Skeletal muscle satellite cell (primary cell): ENCODE measurements at regions not wholly inside any gene's neighbourhood (a gene's known extent, or its start where the extent isn't known, plus 50 kb on each side); places are given as distances from the start of the nearest gene placed in this dataset.
"Not testable (repeated sequence)": the region's sequence is repeated elsewhere in the genome, so short reads cannot be mapped to it uniquely, and the experiment has no call there.

Source experiments
- H3K27me3 ChIP-seq: 2 replicates; pipeline ENCODE4 v1.7.0; 2013; ENCODE audit warnings: low read length; ENCODE audit not compliant: control insufficient read depth, insufficient read depth
- H3K36me3 ChIP-seq: 2 replicates; pipeline ENCODE4 v1.7.0; 2013; ENCODE audit warnings: mild to moderate bottlenecking, control low read depth, low read length; ENCODE audit not compliant: insufficient read depth
- H3K4me1 ChIP-seq: 2 replicates; pipeline ENCODE4 v1.7.0; 2013; ENCODE audit warnings: low read length; ENCODE audit not compliant: control insufficient read depth, insufficient read depth
- H3K4me2 ChIP-seq: 2 replicates; pipeline ENCODE4 v1.7.0; 2013; ENCODE audit warnings: mild to moderate bottlenecking, low read length
- H3K4me3 ChIP-seq: 2 replicates; pipeline ENCODE4 v1.7.0; 2013; ENCODE audit warnings: low read length
- H3K9ac ChIP-seq: 2 replicates; pipeline ENCODE4 v1.7.0; 2013; ENCODE audit warnings: mild to moderate bottlenecking, low read depth, low read length, moderate library complexity
- H3K9me3 ChIP-seq: replicated peaks from 2 replicates; pipeline ENCODE4 v1.7.0; 2013; ENCODE audit warnings: mild to moderate bottlenecking, control low read depth, low read length

- H3K4me1 ChIP-seq: no peaks in the 10 kb centered on the region
- H3K4me2 ChIP-seq: no peak overlapping the region
- no peak overlapping the region for H3K9ac ChIP-seq
- no peaks in the 10 kb centered on the region for H3K9me3 ChIP-seq
- no peaks in the 10 kb centered on the region for H3K36me3 ChIP-seq
- H3K27me3 ChIP-seq: no peaks in the 10 kb centered on the region
- H3K4me3 ChIP-seq: no peak overlapping the region
Measured at GRCh38 chr1:230572121-230573105, 69.9 kb upstream of the COG2 start.

GRCh38 chr1:230570724-230571360, 71.4 kb upstream of the COG2 start:
- Histone ChIP-seq H3K4me1 (no peaks in the 10 kb centered on the region), H3K4me2 (no peak overlapping the region), H3K27me3 (peaks cover 1% of the 10 kb centered on the region), H3K4me3 (no peak overlapping the region), H3K36me3 (no peaks in the 10 kb centered on the region), H3K9ac (no peak overlapping the region), H3K9me3 (no peaks in the 10 kb centered on the region)

GRCh38 chr1:230569201-230569600, 73.1 kb upstream of the COG2 start:
- H3K4me1 ChIP-seq: no peaks in the 10 kb centered on the region

GRCh38 chr1:230568676-230569075, 73.6 kb upstream of the COG2 start:
- Histone ChIP-seq H3K9ac (no peak overlapping the region), H3K4me2 (no peak overlapping the region), H3K36me3 (no peaks in the 10 kb centered on the region), H3K27me3 (peaks cover 15% of the 10 kb centered on the region), H3K9me3 (no peaks in the 10 kb centered on the region), H3K4me1 (no peaks in the 10 kb centered on the region), H3K4me3 (no peak overlapping the region)

More at GRCh38 chr1:230569201-230569600, 73.1 kb upstream of the COG2 start:
- Histone ChIP-seq H3K27me3 (peaks cover 15% of the 10 kb centered on the region), H3K36me3 (no peaks in the 10 kb centered on the region), H3K9ac (no peak overlapping the region), H3K4me3 (no peak overlapping the region), H3K9me3 (no peaks in the 10 kb centered on the region), H3K4me2 (no peak overlapping the region)

GRCh38 chr1:230568008-230568407, 74.3 kb upstream of the COG2 start:
- H3K4me1 ChIP-seq: no peaks in the 10 kb centered on the region
- peaks cover 17% of the 10 kb centered on the region for H3K27me3 ChIP-seq
- no peak overlapping the region for H3K4me2 ChIP-seq
- H3K9ac ChIP-seq: no peak overlapping the region
- H3K36me3 ChIP-seq: no peaks in the 10 kb centered on the region
- H3K4me3 ChIP-seq: no peak overlapping the region
- H3K9me3 ChIP-seq: no peaks in the 10 kb centered on the region

GRCh38 chr1:230567221-230567575, 75.1 kb upstream of the COG2 start:
- no peak overlapping the region for H3K4me3 ChIP-seq
- peaks cover 21% of the 10 kb centered on the region for H3K27me3 ChIP-seq
- H3K9me3 ChIP-seq: no peaks in the 10 kb centered on the region
- no peaks in the 10 kb centered on the region for H3K4me1 ChIP-seq
- H3K9ac ChIP-seq: no peak overlapping the region
- H3K36me3 ChIP-seq: no peaks in the 10 kb centered on the region
- no peak overlapping the region for H3K4me2 ChIP-seq

GRCh38 chr1:230566532-230567220, 75.6 kb upstream of the COG2 start:
- H3K9ac ChIP-seq, H3K4me2 ChIP-seq, H3K4me3 ChIP-seq, H3K9me3 ChIP-seq, H3K36me3 ChIP-seq, H3K4me1 ChIP-seq: not testable (repeated sequence)
- peaks cover 23% of the 10 kb centered on the region for H3K27me3 ChIP-seq

GRCh38 chr1:230565141-230565540, 77.1 kb upstream of the COG2 start:
- Histone ChIP-seq H3K9me3 (no peaks in the 10 kb centered on the region), H3K4me3 (no peak overlapping the region), H3K36me3 (no peaks in the 10 kb centered on the region), H3K4me1 (no peaks in the 10 kb centered on the region), H3K4me2 (no peak overlapping the region), H3K27me3 (peaks cover 31% of the 10 kb centered on the region), H3K9ac (no peak overlapping the region)

- Histone ChIP-seq H3K36me3 (no peaks in the 10 kb centered on the region), H3K9me3 (no peaks in the 10 kb centered on the region), H3K4me3 (no peak overlapping the region)
Measured at GRCh38 chr1:230563591-230563990, 78.7 kb upstream of the COG2 start.

GRCh38 chr1:230561570-230561969, 80.7 kb upstream of the COG2 start:
- Histone ChIP-seq H3K9ac (no peak overlapping the region), H3K4me1 (no peaks in the 10 kb centered on the region), H3K4me3 (no peak overlapping the region), H3K4me2 (no peak overlapping the region), H3K9me3 (no peaks in the 10 kb centered on the region), H3K36me3 (no peaks in the 10 kb centered on the region), H3K27me3 (peaks cover 43% of the 10 kb centered on the region)

More at GRCh38 chr1:230563591-230563990, 78.7 kb upstream of the COG2 start:
- H3K4me1 ChIP-seq: no peaks in the 10 kb centered on the region
- H3K4me2 ChIP-seq: no peak overlapping the region
- H3K27me3 ChIP-seq: peaks cover 38% of the 10 kb centered on the region
- no peak overlapping the region for H3K9ac ChIP-seq

- H3K4me1 ChIP-seq: no peaks in the 10 kb centered on the region
- H3K9ac ChIP-seq: no peak overlapping the region
- H3K4me3 ChIP-seq: no peak overlapping the region
- H3K36me3 ChIP-seq: no peaks in the 10 kb centered on the region
- H3K9me3 ChIP-seq: no peaks in the 10 kb centered on the region
- no peak overlapping the region for H3K4me2 ChIP-seq
- H3K27me3 ChIP-seq: peaks cover 44% of the 10 kb centered on the region
Measured at GRCh38 chr1:230558324-230558723, 84.0 kb upstream of the COG2 start.
